ENCODE measurements at regions not wholly inside any gene's neighbourhood (a gene's known extent, or its start where the extent isn't known, plus 50 kb on each side); places are given as distances from the start of the nearest gene placed in this dataset.

GRCh38 chr2:15082105-15083058, 449.9 kb downstream of the LRATD1 start:
- DNase-seq (ENCODE audit: low spot score): no peak

GRCh38 chr2:15084826-15085489, 452.4 kb downstream of the LRATD1 start:
- DNase-seq (ENCODE audit: low spot score): no peak

GRCh38 chr2:15092181-15092580, 459.7 kb downstream of the LRATD1 start:
- DNase-seq (ENCODE audit: low spot score): no peak

- DNase-seq (ENCODE audit: low spot score): no peak
These were observed 460.2 kb downstream of the LRATD1 start for GRCh38 chr2:15092691-15093090.

GRCh38 chr2:15094161-15094560, 461.6 kb downstream of the LRATD1 start:
- no peak for DNase-seq (ENCODE audit: low spot score)

GRCh38 chr2:15096873-15097272, 464.3 kb downstream of the NBAS start:
- DNase-seq (ENCODE audit: low spot score): no peak

- DNase-seq (ENCODE audit: low spot score): no peak
These were observed 454.0 kb downstream of the NBAS start for GRCh38 chr2:15107137-15107536.

DNA sequence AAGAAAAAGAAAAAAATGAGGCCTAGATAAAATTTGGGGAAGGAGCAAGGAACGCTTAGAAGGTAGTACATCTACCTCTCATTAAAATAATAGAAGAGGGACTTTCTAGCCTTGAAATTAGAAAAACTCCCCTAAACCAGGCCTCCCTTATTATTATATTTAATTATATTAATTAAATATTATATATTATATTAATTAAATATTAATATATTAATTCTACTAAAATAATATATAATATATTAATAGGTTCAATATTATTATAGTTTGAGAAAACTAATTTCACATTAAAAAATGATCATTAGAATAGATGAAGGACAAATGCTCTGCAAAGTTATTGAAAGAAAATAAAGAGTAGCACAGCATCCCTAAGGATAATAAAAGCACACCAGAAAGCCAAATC, 449.4 kb downstream of the NBAS start:
- no peak for DNase-seq (ENCODE audit: low spot score)

- DNase-seq (ENCODE audit: low spot score): no peak
These were observed 448.9 kb downstream of the NBAS start for GRCh38 chr2:15112216-15112615.

DNA sequence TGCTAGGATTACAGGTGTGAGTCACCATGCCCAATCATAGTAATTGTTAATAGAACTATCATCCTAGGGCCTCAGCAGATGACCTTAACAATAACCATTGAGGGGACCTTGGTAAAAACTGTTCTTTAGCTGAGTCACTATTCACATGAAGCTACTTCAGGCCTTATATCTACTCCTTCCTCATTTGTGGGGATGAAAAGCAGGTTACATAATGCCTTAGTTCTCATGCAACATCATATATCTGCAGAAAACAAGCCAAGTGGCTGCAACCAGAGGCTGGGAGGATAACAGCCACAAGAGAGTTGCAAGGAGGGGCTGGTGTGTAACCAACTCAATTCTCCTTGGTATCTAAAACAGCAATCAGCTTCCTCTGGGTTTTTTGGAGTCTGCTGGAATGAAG, 445.4 kb downstream of the NBAS start:
- DNase-seq (ENCODE audit: low spot score): no peak

- DNase-seq (ENCODE audit: low spot score): no peak
These were observed 444.3 kb downstream of the NBAS start for GRCh38 chr2:15116830-15117229.
